ENCODE measurements at regions not wholly inside any gene's neighbourhood (a gene's known extent, or its start where the extent isn't known, plus 50 kb on each side); places are given as distances from the start of the nearest gene placed in this dataset.

GRCh38 chr16:73804456-73804855, 492.2 kb upstream of the PSMD7 start (continued):
- no peak for TF ChIP-seq MEF2A (IDR thresholded peaks at IDR 0.05; ENCODE audit: insufficient read depth, low read depth, low read length)
- TF ChIP-seq ZBED1 (IDR thresholded peaks at IDR 0.05; ENCODE audit: borderline replicate concordance): no peak
- TF ChIP-seq NFIC (IDR thresholded peaks at IDR 0.05; ENCODE audit: low read depth, low read length): no peak
- no peak for TF ChIP-seq POU2F2 (IDR thresholded peaks at IDR 0.05; ENCODE audit: borderline replicate concordance, low read depth, low read length)
- TF ChIP-seq JUNB (IDR thresholded peaks at IDR 0.05): no peak
- TF ChIP-seq ZSCAN29 (IDR thresholded peaks at IDR 0.05): no peak
- no peak for TF ChIP-seq ATF7 (IDR thresholded peaks at IDR 0.05; ENCODE audit: low read depth)

GRCh38 chr16:73798471-73798870, 498.1 kb upstream of the PSMD7 start:
- ChIA-PET POLR2A (no interaction called here), RAD21 (ENCODE audit: unreplicated experiment) (no interaction called here), CTCF (no interaction called here), SMC1A (ENCODE audit: uncharacterized antibody, unreplicated experiment) (no interaction called here)
- Histone ChIP-seq H3K4me3 (no peak overlapping the region), H3K9ac (ENCODE audit: control insufficient read depth, insufficient read depth, low read length) (no peak overlapping the region), H3K4me2 (ENCODE audit: control insufficient read depth, insufficient read depth) (no peak overlapping the region), H3K4me1 (ENCODE audit: control insufficient read depth, insufficient read depth, low read length) (no peaks in the 10 kb centered on the region), H3K79me2 (ENCODE audit: control insufficient read depth, insufficient read depth, low read length) (no peaks in the 10 kb centered on the region), H3K27me3 (replicated peaks in 1 of 2; ENCODE audit: control insufficient read depth in 2 of 2, insufficient read depth in 2 of 2, low read length in 1 of 2) (no peaks in the 10 kb centered on the region), H3K9me3 (replicated peaks; ENCODE audit: control insufficient read depth, insufficient read depth, low read length) (no peaks in the 10 kb centered on the region), H4K20me1 (ENCODE audit: control insufficient read depth, insufficient read depth) (no peaks in the 10 kb centered on the region), H2AFZ (ENCODE audit: control insufficient read depth, low read depth, low read length) (no peak overlapping the region), H3K36me3 (ENCODE audit: control insufficient read depth in 2 of 2, insufficient read depth in 2 of 2, low read length in 1 of 2) (no peaks in the 10 kb centered on the region), H3K27ac (ENCODE audit: control insufficient read depth, insufficient read depth) (no peak overlapping the region)
- 14% methylated on average over 5 of the region's 5 CpGs for WGBS (ENCODE audit: insufficient coverage, insufficient replicate concordance, low lambda C conversion rate, missing lambda C conversion rate)
- no peak for DNase-seq (ENCODE audit: low read depth, low spot score)
- no peak for ATAC-seq
- intact Hi-C loops (cut with micrococcal nuclease; ENCODE audit: unreplicated experiment) (no loop called here), in situ Hi-C loops (cut with MboI) (no loop called here)
- no peak for FAIRE-seq
- no TSS peak for BruUV-seq (replicated peaks)
- TF ChIP-seq FOXK2 (IDR thresholded peaks at IDR 0.05) (no peak), E4F1 (IDR thresholded peaks at IDR 0.05; ENCODE audit: borderline replicate concordance, partially characterized antibody) (no peak), SREBF2 (IDR thresholded peaks at IDR 0.05; ENCODE audit: low read length) (no peak), ZNF622 (IDR thresholded peaks at IDR 0.05) (no peak), NR2C2 (IDR thresholded peaks at IDR 0.05; ENCODE audit: borderline replicate concordance, control insufficient read depth, insufficient read length, low read depth) (no peak), ZZZ3 (IDR thresholded peaks at IDR 0.05; ENCODE audit: control insufficient read depth, insufficient read length, low read depth) (no peak), ZBTB33 (IDR thresholded peaks at IDR 0.05) (no peak)
